Spleen (tissue), 11 donors: ENCODE measurements at regions not wholly inside any gene's neighbourhood (a gene's known extent, or its start where the extent isn't known, plus 50 kb on each side); places are given as distances from the start of the nearest gene placed in this dataset.

Experiments used
- DNase-seq: peaks from one replicate; pipeline ENCODE4 v3.0.0-alpha.2; 2020
- H3K27ac ChIP-seq, 8 donors: fragments of 200-600 bp; sonication (generic) in 7 of 8; 1 replicate in 4 of 8; 2 replicates in 4 of 8; pipeline versions ENCODE4 v1.5.0 to v1.8.0; 2016 to 2021; ENCODE audit warnings: inconsistent platforms in 4 of 8, mild to moderate bottlenecking in 4 of 8, moderate library complexity in 1 of 8
- H3K27me3 ChIP-seq, 7 donors: fragments of 200-600 bp; sonication (generic) in 6 of 7; replicated peaks in 1 of 7; 1 replicate in 4 of 7; 2 replicates in 3 of 7; pipeline versions ENCODE4 v1.5.0 to v1.8.0; 2016 to 2021; ENCODE audit warnings: inconsistent platforms in 3 of 7, mild to moderate bottlenecking in 1 of 7
- H3K36me3 ChIP-seq, 6 donors: fragments of 200-600 bp; sonication (generic) in 5 of 6; 1 replicate in 4 of 6; 2 replicates in 2 of 6; pipeline versions ENCODE4 v1.5.0 to v1.8.0; 2016 to 2021; ENCODE audit warnings: inconsistent platforms in 2 of 6
- H3K4me1 ChIP-seq, 6 donors: fragments of 200-600 bp; sonication (generic) in 5 of 6; 1 replicate in 3 of 6; 2 replicates in 3 of 6; pipeline versions ENCODE4 v1.5.0 to v1.8.0; 2016 to 2021; ENCODE audit warnings: inconsistent platforms in 3 of 6
- H3K4me3 ChIP-seq, 8 donors: fragments of 200-600 bp; sonication (generic) in 7 of 8; 1 replicate in 4 of 8; 2 replicates in 4 of 8; pipeline versions ENCODE4 v1.5.0 to v1.8.0; 2016 to 2021; ENCODE audit warnings: inconsistent platforms in 4 of 8, mild to moderate bottlenecking in 4 of 8, moderate library complexity in 2 of 8
- H3K9me3 ChIP-seq, 8 donors: fragments of 200-600 bp; sonication (generic) in 7 of 8; 1 replicate in 4 of 8; 2 replicates in 4 of 8; pipeline versions ENCODE4 v1.5.0 to v1.8.0; 2016 to 2021; ENCODE audit warnings: inconsistent platforms in 4 of 8
- POLR2A ChIP-seq, 3 donors: fragments of 450-650 bp; IDR thresholded peaks; one replicate each; pipeline ENCODE4 v1.5.1; 2017; ENCODE audit warnings: antibody characterized with exemption in 3 of 3, mild to moderate bottlenecking in 1 of 3
- POLR2AphosphoS5 ChIP-seq, 3 donors: sonication (generic); formaldehyde crosslinking; IDR thresholded peaks; one replicate each; pipeline ENCODE4 v1.5.1; 2017; ENCODE audit warnings: antibody characterized with exemption in 3 of 3
- WGBS, 5 donors: extraction: QIAGEN DNeasy Blood & Tissue Kit in 3 of 5; methylation state at CpG; one replicate each; pipeline versions ENCODE4 v1.1.5 to v1.1.7; 2013 to 2018; 5-methylcytosine and 5-hydroxymethylcytosine counted together
- intact Hi-C: fragments of 100-400 bp; cut with DNase I; formaldehyde crosslinking; loops from one replicate; pipeline ENCODE4 v1.15.0; 2023; ENCODE audit warnings: low total_unique reads
- TF ChIP-seq, protein P1 (sequence below), 11 experiments: fragments of 200-600 bp in 7 of 11; fragments of 450-650 bp in 4 of 11; sonication (generic) in 4 of 11; IDR thresholded peaks in 8 of 11; conservative IDR thresholded peaks in 3 of 11; 1 replicate in 7 of 11; 2 replicates in 4 of 11; pipeline versions ENCODE4 v1.4.0 to v1.8.0; 2016 to 2021; ENCODE audit warnings: antibody characterized with exemption in 11 of 11, inconsistent platforms in 4 of 11, mild to moderate bottlenecking in 1 of 11
- donor health status: healthy with polysubstance abuse.
- donor health status: DM: no; HTN: no; CAD: no; lungs with moderate emphysema.
- donor health status: DM: no; HTN: no; CAD: no.
- donor health status: Bipolar disorder and iron deficiency.
- donor health status: healthy.
- donor health status: DM: no; HTN: no; CAD: no.
- donor health status: DM: yes; HTN: yes; CAD: no.

DNA sequence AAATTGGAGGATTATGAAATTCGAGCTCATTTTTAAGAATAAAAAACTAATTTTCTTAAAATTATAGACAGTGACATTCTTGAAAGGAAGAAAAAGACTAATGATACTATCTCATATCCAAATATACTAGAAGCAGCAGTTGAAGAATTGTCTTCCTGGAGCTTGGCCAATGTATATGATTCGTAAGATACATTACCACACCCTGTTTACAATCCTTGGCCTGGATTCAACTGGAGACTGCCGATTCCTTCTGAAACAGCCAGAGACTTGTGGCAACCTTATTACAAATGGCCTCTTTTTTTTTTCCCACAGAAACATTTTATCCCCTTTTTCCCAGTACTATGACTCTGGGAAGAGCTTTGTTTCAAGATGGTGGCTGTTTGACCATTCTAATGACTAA is 571.2 kb upstream of the FAT1 start:
- no peaks in the 10 kb centered on the region for H3K36me3 ChIP-seq
- peaks cover 0 to 41% (median 23%) of the 10 kb centered on the region in 8 donors for H3K9me3 ChIP-seq
- no peaks in the 10 kb centered on the region for H3K4me1 ChIP-seq
- 65 to 85% (median 67%) methylated on average over 3 of the region's 3 CpGs for WGBS, 5 donors
- no peak overlapping the region for H3K27ac ChIP-seq
- TF ChIP-seq, protein P1, sequence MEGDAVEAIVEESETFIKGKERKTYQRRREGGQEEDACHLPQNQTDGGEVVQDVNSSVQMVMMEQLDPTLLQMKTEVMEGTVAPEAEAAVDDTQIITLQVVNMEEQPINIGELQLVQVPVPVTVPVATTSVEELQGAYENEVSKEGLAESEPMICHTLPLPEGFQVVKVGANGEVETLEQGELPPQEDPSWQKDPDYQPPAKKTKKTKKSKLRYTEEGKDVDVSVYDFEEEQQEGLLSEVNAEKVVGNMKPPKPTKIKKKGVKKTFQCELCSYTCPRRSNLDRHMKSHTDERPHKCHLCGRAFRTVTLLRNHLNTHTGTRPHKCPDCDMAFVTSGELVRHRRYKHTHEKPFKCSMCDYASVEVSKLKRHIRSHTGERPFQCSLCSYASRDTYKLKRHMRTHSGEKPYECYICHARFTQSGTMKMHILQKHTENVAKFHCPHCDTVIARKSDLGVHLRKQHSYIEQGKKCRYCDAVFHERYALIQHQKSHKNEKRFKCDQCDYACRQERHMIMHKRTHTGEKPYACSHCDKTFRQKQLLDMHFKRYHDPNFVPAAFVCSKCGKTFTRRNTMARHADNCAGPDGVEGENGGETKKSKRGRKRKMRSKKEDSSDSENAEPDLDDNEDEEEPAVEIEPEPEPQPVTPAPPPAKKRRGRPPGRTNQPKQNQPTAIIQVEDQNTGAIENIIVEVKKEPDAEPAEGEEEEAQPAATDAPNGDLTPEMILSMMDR (IDR thresholded peaks at IDR 0.05 in 8 of 11, conservative IDR thresholded peaks at IDR 0.05 in 3 of 11), result no peak
- no peak for TF ChIP-seq POLR2A (IDR thresholded peaks at IDR 0.05)
- TF ChIP-seq POLR2AphosphoS5 (IDR thresholded peaks at IDR 0.05), result no peak
- no peaks in the 10 kb centered on the region for H3K27me3 ChIP-seq
- intact Hi-C loops, result no loop called here
- no peak for DNase-seq
- H3K4me3 ChIP-seq, result no peak overlapping the region

GRCh38 chr4:187301923-187302322 is 578.3 kb upstream of the FAT1 start:
- intact Hi-C loops, result no loop called here
- H3K27ac ChIP-seq, result no peak overlapping the region
- no peak for TF ChIP-seq POLR2A (IDR thresholded peaks at IDR 0.05)
- TF ChIP-seq, protein P1 (IDR thresholded peaks at IDR 0.05 in 8 of 11, conservative IDR thresholded peaks at IDR 0.05 in 3 of 11), result no peak
- no peak for TF ChIP-seq POLR2AphosphoS5 (IDR thresholded peaks at IDR 0.05)
- no peak overlapping the region for H3K4me3 ChIP-seq
- peaks cover 0 to 12% (median 3%) of the 10 kb centered on the region in 8 donors for H3K9me3 ChIP-seq
- H3K36me3 ChIP-seq, result no peaks in the 10 kb centered on the region
- 89 to 94% (median 92%) methylated on average over 16 of the region's 16 CpGs for WGBS, 5 donors
- no peaks in the 10 kb centered on the region for H3K4me1 ChIP-seq
- no peak for DNase-seq
- no peaks in the 10 kb centered on the region for H3K27me3 ChIP-seq

DNA sequence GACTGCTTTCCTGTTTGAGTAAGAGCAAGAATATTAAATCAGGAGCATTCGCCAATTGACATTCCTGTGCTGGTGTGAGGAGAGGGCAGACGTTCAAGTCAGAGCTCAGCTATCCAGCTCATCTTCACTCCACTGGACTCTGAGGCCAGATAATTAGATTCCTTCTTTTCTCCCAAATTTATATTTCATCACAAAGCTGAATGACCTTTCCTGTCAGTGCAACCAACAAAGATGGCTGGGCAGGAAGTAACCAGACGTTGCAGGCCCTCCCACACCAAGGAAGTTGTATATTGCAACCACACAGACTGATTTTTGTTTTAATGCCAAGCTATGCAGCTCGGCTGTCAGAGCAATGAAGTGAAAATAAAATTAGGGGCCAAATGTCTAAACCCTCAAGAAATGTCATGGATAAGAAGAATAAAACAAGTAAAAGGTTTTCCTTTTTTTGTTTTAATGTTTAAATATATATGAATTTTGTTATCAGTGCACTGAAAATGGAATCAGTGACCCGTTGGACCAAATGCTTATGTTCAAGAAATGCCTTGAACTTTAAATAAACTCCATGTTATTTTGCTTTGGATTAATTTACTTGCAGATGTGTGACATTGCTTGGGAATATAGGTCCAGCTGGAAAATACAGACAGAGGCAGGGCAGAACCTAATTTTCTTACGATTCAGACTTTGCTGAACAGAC is 578.9 kb upstream of the FAT1 start:
- intact Hi-C loops, result no loop called here

DNA sequence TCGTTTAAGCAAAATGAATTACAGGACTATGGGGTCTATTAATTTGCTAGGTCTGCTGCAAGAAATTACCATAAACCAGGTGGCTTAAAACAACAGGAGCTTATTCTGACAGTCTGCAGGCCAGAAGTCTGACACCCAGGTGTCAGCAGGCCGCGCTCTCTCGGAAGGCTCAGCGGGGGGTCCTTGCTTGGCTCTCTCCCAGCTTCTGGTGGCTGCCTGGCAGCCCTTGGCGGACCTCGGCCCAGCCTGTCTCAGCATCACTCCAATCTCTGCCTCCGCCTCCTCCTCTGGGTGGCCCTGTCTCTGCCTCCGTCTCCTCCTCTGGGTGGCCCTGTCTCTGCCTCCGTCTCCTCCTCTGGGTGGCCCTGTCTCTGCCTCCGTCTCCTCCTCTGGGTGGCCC is 580.5 kb upstream of the FAT1 start:
- Histone ChIP-seq H3K27me3 (no peaks in the 10 kb centered on the region), H3K4me1 (no peaks in the 10 kb centered on the region), H3K9me3 (peaks cover 0 to 9% (median 0%) of the 10 kb centered on the region in 8 donors), H3K4me3 (no peak overlapping the region), H3K27ac (no peak overlapping the region), H3K36me3 (no peaks in the 10 kb centered on the region)
- WGBS, 5 donors, result 81 to 85% (median 84%) methylated on average over 9 to 11 of the region's 11 CpGs
- intact Hi-C loops, result no loop called here
- TF ChIP-seq, protein P1 (IDR thresholded peaks at IDR 0.05 in 8 of 11, conservative IDR thresholded peaks at IDR 0.05 in 3 of 11), result no peak
- TF ChIP-seq POLR2AphosphoS5 (IDR thresholded peaks at IDR 0.05) (no peak), POLR2A (IDR thresholded peaks at IDR 0.05) (no peak)
- DNase-seq, result no peak

More for the DNA sequence above, 578.9 kb upstream of the FAT1 start:
- TF ChIP-seq POLR2AphosphoS5 (IDR thresholded peaks at IDR 0.05), result no peak
- TF ChIP-seq POLR2A (IDR thresholded peaks at IDR 0.05), result no peak
- TF ChIP-seq, protein P1 (IDR thresholded peaks at IDR 0.05 in 8 of 11, conservative IDR thresholded peaks at IDR 0.05 in 3 of 11), result no peak
- no peaks in the 10 kb centered on the region for H3K4me1 ChIP-seq
- no peaks in the 10 kb centered on the region for H3K27me3 ChIP-seq
- no peak overlapping the region for H3K27ac ChIP-seq
- H3K9me3 ChIP-seq, result peaks cover 0 to 9% (median 1%) of the 10 kb centered on the region in 8 donors
- no peak for DNase-seq
- no peak overlapping the region for H3K4me3 ChIP-seq
- H3K36me3 ChIP-seq, result no peaks in the 10 kb centered on the region
- WGBS, 5 donors, result 52 to 59% (median 57%) methylated on average over 6 of the region's 6 CpGs
